Fibroblast of mammary gland (primary cell): ENCODE measurements at regions not wholly inside any gene's neighbourhood (a gene's known extent, or its start where the extent isn't known, plus 50 kb on each side); places are given as distances from the start of the nearest gene placed in this dataset.

ENCODE experiments used
- DNase-seq: peaks from one replicate; pipeline ENCODE4 v3.0.0-alpha.2; 2010; ENCODE audit warnings: low read depth
- H3K4me3 ChIP-seq: 2 replicates; pipeline ENCODE4 v1.5.1; 2011; ENCODE audit warnings: low read depth, mild to moderate bottlenecking, low read length, moderate library complexity; ENCODE audit not compliant: control insufficient read depth
- TF ChIP-seq, protein P1 (sequence below): conservative IDR thresholded peaks from 2 replicates; pipeline ENCODE4 v1.5.1; 2011; ENCODE audit warnings: low read depth, low read length, inconsistent platforms; ENCODE audit not compliant: control insufficient read depth, insufficient read depth

DNA sequence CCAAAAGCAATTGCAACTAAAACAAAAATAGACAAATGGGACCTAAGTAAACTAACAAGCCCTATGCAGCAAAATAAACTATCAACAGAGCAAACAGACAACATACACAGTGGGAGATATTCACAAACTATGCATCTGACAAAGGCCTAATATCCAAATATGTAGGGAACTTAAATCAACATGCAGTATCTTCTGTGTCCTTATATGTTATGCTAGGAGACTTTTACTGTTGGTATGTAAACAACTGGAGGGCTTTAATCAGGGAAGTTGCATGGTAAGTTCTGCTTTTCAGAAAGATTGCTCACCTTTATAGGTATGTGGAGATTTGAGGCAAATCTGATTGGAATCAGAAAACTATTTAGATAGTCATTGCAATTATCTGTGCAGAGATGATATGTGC is 461.2 kb upstream of the RIOK2 start:
- H3K4me3 ChIP-seq: no peak overlapping the region
- TF ChIP-seq, protein P1, sequence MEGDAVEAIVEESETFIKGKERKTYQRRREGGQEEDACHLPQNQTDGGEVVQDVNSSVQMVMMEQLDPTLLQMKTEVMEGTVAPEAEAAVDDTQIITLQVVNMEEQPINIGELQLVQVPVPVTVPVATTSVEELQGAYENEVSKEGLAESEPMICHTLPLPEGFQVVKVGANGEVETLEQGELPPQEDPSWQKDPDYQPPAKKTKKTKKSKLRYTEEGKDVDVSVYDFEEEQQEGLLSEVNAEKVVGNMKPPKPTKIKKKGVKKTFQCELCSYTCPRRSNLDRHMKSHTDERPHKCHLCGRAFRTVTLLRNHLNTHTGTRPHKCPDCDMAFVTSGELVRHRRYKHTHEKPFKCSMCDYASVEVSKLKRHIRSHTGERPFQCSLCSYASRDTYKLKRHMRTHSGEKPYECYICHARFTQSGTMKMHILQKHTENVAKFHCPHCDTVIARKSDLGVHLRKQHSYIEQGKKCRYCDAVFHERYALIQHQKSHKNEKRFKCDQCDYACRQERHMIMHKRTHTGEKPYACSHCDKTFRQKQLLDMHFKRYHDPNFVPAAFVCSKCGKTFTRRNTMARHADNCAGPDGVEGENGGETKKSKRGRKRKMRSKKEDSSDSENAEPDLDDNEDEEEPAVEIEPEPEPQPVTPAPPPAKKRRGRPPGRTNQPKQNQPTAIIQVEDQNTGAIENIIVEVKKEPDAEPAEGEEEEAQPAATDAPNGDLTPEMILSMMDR: no peak
- DNase-seq: no peak

- DNase-seq: no peak
- H3K4me3 ChIP-seq: no peak overlapping the region
- TF ChIP-seq, protein P1: no peak
These were observed 461.8 kb upstream of the RIOK2 start for GRCh38 chr5:97644896-97645295.

GRCh38 chr5:97657239-97657638 is 474.2 kb upstream of the RIOK2 start:
- no peak overlapping the region for H3K4me3 ChIP-seq
- TF ChIP-seq, protein P1: no peak
- no peak for DNase-seq

- DNase-seq: no peak
- no peak overlapping the region for H3K4me3 ChIP-seq
- TF ChIP-seq, protein P1: no peak
These were observed 475.3 kb upstream of the RIOK2 start for GRCh38 chr5:97658116-97658900.

- TF ChIP-seq, protein P1: no peak
- DNase-seq: no peak
- no peak overlapping the region for H3K4me3 ChIP-seq
These were observed 483.7 kb upstream of the RIOK2 start for GRCh38 chr5:97666783-97667182.

DNA sequence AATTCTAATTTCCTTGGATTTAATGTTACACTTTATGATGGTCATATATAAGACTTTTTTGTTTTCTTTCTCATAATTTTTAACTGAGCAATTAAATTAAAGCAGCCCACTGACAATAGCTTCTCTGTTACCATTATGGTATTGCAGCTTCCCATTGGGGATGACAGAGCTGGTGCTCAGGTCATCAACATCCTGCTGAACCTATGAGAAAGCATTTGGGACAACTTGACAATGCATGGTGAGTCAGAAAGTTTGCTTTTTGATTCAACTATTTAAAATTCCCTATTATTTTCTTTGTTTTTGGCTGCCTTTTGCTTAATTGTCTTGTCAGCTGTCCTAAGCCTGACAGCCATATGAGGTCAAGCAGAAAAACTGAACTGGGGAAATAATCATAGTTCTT is 487.4 kb upstream of the RIOK2 start:
- TF ChIP-seq, protein P1: no peak
- no peak overlapping the region for H3K4me3 ChIP-seq
- peak; percentile 8 for DNase-seq
